Activated naive CD8-positive, alpha-beta T cell treated with anti-CD3 and anti-CD28 coated beads, Interleukin-2, amount 50 U/mL, for 16 hours (primary cell): ENCODE measurements at regions not wholly inside any gene's neighbourhood (a gene's known extent, or its start where the extent isn't known, plus 50 kb on each side); places are given as distances from the start of the nearest gene placed in this dataset.

ENCODE experiments used
- DNase-seq: peaks from one replicate; pipeline ENCODE4 v3.0.0-alpha.2; 2020; ENCODE audit warnings: low read depth, low spot score

GRCh38 chr2:160913323-160913722 lies 246.9 kb upstream of the TANK start:
- no peak for DNase-seq

GRCh38 chr2:160914217-160914616 lies 246.0 kb upstream of the TANK start:
- no peak for DNase-seq

- no peak for DNase-seq
Observed at GRCh38 chr2:160916300-160916699, 243.9 kb upstream of the TANK start.

GRCh38 chr2:160917850-160918249 lies 242.4 kb upstream of the TANK start:
- DNase-seq: no peak

GRCh38 chr2:160918258-160918657 lies 242.0 kb upstream of the TANK start:
- DNase-seq: no peak

GRCh38 chr2:160918906-160919503 lies 241.2 kb upstream of the TANK start:
- DNase-seq: no peak

- DNase-seq: no peak
Observed at GRCh38 chr2:160920061-160920460, 240.2 kb upstream of the TANK start.

- no peak for DNase-seq
Observed at GRCh38 chr2:160920791-160921303, 239.4 kb upstream of the TANK start.

- no peak for DNase-seq
Observed at GRCh38 chr2:160921386-160921964, 238.8 kb upstream of the TANK start.

GRCh38 chr2:160924936-160925353 lies 235.3 kb upstream of the TANK start:
- no peak for DNase-seq

- DNase-seq: no peak
Observed at GRCh38 chr2:160925956-160926355, 234.3 kb upstream of the TANK start.

- DNase-seq: no peak
Observed at GRCh38 chr2:160927324-160927723, 232.9 kb upstream of the TANK start.

- no peak for DNase-seq
Observed at GRCh38 chr2:160928854-160929301, 231.3 kb upstream of the TANK start.

- no peak for DNase-seq
Observed at GRCh38 chr2:160931531-160931930, 228.7 kb upstream of the TANK start.

GRCh38 chr2:160932960-160933359 lies 227.3 kb upstream of the TANK start:
- no peak for DNase-seq

GRCh38 chr2:160934263-160934662 lies 226.0 kb upstream of the TANK start:
- no peak for DNase-seq

GRCh38 chr2:160934991-160935390 lies 225.2 kb upstream of the TANK start:
- no peak for DNase-seq

GRCh38 chr2:160936044-160936806 lies 224.0 kb upstream of the TANK start:
- no peak for DNase-seq

- DNase-seq: no peak
Observed at GRCh38 chr2:160940271-160940670, 220.0 kb upstream of the TANK start.

GRCh38 chr2:160940699-160941098 lies 219.5 kb upstream of the TANK start:
- DNase-seq: no peak

- no peak for DNase-seq
Observed at GRCh38 chr2:160941290-160941846, 218.9 kb upstream of the TANK start.

GRCh38 chr2:160942476-160943142 lies 217.6 kb upstream of the TANK start:
- DNase-seq: no peak
